ENCODE measurements at regions not wholly inside any gene's neighbourhood (a gene's known extent, or its start where the extent isn't known, plus 50 kb on each side); places are given as distances from the start of the nearest gene placed in this dataset.

DNA sequence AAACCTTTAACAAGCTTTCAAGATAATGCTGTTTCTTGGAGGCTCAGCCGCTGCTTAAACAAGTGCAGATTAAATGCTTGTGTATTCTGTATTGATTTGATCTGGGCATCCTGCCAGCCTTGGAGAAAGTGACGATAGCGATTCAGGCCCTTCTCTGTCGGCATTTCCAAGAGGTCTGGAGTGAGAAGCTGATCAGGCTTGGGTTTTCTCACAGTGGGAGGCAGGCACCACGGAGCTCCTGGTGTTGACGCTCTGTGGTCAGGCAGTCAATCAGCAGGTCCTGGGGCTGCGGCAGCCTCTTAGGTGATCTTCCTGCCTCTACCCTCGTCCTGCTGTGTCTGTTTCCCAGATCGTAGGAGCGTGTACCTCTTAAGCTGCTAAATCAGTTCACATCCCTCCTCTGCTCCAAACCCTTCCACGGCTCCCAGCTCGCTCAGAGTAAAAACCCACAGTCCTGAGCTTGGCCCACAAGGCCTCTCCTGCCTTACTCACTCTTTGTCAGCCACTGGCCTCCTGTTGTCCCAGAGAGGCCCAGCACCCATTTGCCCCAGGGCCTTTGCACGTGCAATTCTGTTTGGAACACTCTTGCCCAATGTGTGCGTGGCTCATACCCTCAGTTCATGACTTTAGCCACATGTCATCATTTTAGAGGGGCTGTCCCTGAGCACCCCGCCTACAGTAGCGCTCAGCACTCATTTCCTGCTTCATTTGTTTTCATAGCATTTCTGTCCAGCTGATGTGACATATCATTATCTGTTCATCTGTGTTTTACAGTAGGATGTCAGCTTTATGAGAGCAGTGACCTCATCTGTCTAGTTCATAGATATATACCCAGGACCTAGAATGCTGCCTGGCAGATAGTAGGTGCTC, 155.4 kb downstream of the AACS start:
- TF ChIP-seq, protein P1, sequence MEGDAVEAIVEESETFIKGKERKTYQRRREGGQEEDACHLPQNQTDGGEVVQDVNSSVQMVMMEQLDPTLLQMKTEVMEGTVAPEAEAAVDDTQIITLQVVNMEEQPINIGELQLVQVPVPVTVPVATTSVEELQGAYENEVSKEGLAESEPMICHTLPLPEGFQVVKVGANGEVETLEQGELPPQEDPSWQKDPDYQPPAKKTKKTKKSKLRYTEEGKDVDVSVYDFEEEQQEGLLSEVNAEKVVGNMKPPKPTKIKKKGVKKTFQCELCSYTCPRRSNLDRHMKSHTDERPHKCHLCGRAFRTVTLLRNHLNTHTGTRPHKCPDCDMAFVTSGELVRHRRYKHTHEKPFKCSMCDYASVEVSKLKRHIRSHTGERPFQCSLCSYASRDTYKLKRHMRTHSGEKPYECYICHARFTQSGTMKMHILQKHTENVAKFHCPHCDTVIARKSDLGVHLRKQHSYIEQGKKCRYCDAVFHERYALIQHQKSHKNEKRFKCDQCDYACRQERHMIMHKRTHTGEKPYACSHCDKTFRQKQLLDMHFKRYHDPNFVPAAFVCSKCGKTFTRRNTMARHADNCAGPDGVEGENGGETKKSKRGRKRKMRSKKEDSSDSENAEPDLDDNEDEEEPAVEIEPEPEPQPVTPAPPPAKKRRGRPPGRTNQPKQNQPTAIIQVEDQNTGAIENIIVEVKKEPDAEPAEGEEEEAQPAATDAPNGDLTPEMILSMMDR (IDR thresholded peaks at IDR 0.05; ENCODE audit: low read depth, low read length, missing control alignments): no peak
- no peak overlapping the region for H3K4me3 ChIP-seq (replicated peaks; ENCODE audit: low read depth, low read length)
- DNase-seq (ENCODE audit: extremely low read depth, low read depth): no peak

DNA sequence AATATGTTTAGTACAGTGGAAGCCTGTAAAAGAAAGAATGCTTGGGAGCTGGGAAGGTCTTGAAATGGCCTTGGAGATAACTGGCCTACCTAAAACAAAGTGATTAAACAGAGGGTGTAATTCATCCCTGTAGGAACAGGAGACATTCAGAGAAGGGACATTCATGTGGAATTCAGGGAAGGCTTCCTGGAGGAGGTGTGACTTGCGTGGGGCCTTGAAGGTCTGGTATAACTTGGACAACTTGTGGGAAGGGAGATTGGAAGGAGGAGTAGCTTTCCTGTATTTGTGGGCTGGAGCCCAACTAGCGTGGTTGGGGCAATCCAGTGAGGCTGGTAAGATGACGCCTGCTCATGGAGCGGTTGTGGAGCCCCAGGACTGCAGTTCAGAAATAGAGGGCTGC, 156.4 kb downstream of the AACS start:
- no peak for DNase-seq (ENCODE audit: extremely low read depth, low read depth)
- TF ChIP-seq, protein P1 (IDR thresholded peaks at IDR 0.05; ENCODE audit: low read depth, low read length, missing control alignments): no peak
- H3K4me3 ChIP-seq (replicated peaks; ENCODE audit: low read depth, low read length): no peak overlapping the region

DNA sequence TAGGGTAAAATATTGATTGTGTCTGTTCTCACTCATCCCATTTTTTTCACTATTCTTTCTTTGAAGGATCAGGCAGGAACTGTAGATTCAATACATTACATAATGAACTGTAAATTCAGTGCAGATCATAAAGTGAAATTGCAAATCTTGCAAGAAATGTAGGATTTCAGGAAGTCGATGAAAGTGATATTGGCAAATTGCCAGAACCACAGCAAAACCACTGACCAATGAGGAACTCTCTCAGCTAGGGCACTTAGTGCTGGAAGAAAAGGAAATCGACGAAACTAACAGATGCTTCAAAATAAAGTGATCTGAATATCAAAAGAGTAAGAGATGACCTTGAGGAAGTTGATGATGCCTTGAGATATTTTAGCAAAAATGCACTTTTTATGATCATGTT, 157.6 kb downstream of the AACS start:
- DNase-seq (ENCODE audit: extremely low read depth, low read depth): no peak
- H3K4me3 ChIP-seq (replicated peaks; ENCODE audit: low read depth, low read length): no peak overlapping the region
- TF ChIP-seq, protein P1 (IDR thresholded peaks at IDR 0.05; ENCODE audit: low read depth, low read length, missing control alignments): no peak

DNA sequence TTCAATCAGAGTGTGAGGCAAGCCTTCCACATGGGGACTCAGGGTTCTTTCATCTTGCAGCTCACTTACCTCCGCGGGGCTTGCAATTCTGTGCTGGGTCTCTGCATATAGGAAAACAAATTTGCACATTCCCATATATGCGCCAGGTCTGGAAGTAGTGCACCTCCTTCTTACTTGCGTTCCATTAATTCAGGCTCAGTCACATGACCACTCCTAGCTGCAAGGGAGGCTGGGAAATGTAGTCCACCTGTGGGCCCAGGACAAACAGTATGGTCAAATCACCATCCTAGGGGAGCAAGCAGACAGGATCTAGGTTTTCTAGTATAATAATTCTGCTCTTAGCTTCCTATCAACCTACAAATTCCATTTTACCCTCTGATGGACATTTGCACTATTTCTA, 160.4 kb downstream of the AACS start:
- DNase-seq (ENCODE audit: extremely low read depth, low read depth): no peak
- H3K4me3 ChIP-seq (replicated peaks; ENCODE audit: low read depth, low read length): no peak overlapping the region
- TF ChIP-seq, protein P1 (IDR thresholded peaks at IDR 0.05; ENCODE audit: low read depth, low read length, missing control alignments): no peak

DNA sequence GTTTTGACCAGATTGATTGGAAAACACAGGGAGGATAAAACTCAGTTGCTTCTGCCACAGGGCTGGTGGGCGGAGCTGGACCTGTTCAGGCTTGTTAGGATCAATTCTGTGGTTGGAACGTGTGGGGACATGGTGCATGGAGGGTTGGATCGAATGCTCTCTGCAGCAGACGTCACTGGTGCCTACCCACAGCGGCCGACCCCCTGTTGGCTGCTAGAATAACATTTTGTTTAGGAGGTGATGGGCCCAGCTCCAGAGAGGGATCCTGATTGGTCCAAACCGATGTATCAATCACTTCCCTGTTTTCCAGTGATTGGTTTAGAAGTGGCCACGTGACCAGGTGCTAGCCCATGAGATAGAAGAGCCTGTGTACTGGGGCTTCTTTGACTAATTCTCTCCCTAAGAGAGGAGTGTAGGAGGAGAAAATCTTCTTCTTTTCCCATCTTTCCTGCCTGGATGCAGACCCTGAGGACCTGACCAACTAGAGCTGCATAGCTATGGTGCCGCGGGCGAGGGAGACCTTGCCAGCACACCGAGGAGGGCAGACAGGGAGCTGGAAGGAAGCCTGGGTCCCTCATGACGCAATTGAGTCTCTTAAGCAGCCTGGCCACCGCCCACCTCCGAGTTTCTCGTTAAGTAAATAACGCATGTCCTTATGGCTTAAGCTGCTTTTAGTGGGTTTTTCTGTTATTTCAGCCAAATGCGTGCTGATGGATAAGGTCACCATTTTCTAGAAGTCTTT, 163.5 kb downstream of the AACS start:
- H3K4me3 ChIP-seq (replicated peaks; ENCODE audit: low read depth, low read length): no peak overlapping the region

DNA sequence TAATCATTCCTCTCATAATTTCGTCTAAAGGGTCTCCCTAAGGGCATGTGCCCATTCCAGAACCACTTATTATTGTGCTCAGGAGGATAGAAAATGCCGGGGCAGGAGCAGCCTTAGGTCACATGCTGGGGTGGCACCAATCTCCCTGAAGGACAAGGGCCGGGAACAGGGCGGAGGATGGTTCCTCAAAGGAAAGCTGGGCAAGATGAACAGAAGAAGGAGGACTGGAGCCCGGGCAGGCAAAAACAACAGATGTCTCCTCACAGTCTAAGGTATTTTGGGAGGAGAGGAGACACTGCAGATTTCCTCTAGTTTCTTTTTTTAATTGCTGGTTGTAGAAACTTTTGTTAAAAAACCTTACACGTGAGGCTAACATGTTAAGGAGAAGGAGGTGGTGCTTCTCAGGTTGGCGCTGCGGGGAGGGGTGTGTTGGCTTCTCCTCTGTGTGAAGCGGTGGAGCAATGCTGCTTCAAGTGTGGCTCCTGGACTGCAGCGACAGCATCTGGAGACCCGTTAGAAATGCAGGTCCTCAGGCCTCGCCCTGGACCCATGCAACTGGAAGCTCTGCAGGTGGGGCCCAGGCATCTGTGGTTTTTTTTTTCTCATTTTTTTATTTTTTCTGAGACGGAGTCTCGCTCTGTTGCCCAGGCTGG, 164.8 kb downstream of the AACS start:
- H3K4me3 ChIP-seq (replicated peaks; ENCODE audit: low read depth, low read length): no peak overlapping the region
- TF ChIP-seq, protein P1 (IDR thresholded peaks at IDR 0.05; ENCODE audit: low read depth, low read length, missing control alignments): no peak
- no peak for DNase-seq (ENCODE audit: extremely low read depth, low read depth)

More for the DNA sequence above, 163.5 kb downstream of the AACS start:
- TF ChIP-seq, protein P1 (IDR thresholded peaks at IDR 0.05; ENCODE audit: low read depth, low read length, missing control alignments): no peak
- no peak for DNase-seq (ENCODE audit: extremely low read depth, low read depth)
